DND-41 (cell line): ENCODE measurements at regions not wholly inside any gene's neighbourhood (a gene's known extent, or its start where the extent isn't known, plus 50 kb on each side); places are given as distances from the start of the nearest gene placed in this dataset.

Source experiments
- EZH2 ChIP-seq: IDR thresholded peaks from 3 replicates; pipeline ENCODE4 v1.6.1; 2012; ENCODE audit warnings: borderline replicate concordance, low read depth, mild to moderate bottlenecking, moderate library complexity, low read length, inconsistent platforms; ENCODE audit not compliant: severe bottlenecking
- TF ChIP-seq, protein P1 (sequence below): IDR thresholded peaks from 2 replicates; pipeline ENCODE4 v1.5.1; 2012; ENCODE audit warnings: borderline replicate concordance, low read length, moderate library complexity, mild to moderate bottlenecking; ENCODE audit not compliant: poor library complexity, severe bottlenecking; ENCODE audit errors: extremely low read depth

DNA sequence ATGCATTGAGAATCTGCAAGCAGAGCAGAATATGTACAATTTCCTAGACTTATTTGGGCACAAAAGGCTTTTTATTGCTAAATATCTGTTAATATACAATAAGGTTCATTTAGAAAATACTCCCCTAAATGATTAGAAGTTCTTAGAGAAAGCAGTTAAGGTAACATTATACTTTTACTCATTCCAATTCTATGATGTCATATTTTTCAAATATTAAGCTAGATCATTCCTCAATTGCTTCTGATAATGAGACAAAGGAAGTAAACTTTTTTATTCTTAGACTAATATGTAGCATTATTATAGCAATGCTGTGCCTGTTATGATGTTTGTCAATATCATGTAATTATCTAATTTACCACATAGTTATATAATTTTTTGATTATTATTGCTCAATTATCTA lies 447.0 kb downstream of the SLC16A7 start:
- TF ChIP-seq, protein P1, sequence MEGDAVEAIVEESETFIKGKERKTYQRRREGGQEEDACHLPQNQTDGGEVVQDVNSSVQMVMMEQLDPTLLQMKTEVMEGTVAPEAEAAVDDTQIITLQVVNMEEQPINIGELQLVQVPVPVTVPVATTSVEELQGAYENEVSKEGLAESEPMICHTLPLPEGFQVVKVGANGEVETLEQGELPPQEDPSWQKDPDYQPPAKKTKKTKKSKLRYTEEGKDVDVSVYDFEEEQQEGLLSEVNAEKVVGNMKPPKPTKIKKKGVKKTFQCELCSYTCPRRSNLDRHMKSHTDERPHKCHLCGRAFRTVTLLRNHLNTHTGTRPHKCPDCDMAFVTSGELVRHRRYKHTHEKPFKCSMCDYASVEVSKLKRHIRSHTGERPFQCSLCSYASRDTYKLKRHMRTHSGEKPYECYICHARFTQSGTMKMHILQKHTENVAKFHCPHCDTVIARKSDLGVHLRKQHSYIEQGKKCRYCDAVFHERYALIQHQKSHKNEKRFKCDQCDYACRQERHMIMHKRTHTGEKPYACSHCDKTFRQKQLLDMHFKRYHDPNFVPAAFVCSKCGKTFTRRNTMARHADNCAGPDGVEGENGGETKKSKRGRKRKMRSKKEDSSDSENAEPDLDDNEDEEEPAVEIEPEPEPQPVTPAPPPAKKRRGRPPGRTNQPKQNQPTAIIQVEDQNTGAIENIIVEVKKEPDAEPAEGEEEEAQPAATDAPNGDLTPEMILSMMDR, result no peak
- TF ChIP-seq EZH2, result no peak
